T-helper 17 cell (primary cell): ENCODE measurements at regions not wholly inside any gene's neighbourhood (a gene's known extent, or its start where the extent isn't known, plus 50 kb on each side); places are given as distances from the start of the nearest gene placed in this dataset.
A peak's percentile ranks its signal among the peaks of the same experiment; 100 is the strongest.
"Not testable (repeated sequence)": the region's sequence is repeated elsewhere in the genome, so short reads cannot be mapped to it uniquely, and the experiment has no call there.

Source experiments
- ATAC-seq: fragments of 150-1000 bp; cut with Tn5 transposase; 2 replicates; pipeline ENCODE4 v1.10.0; 2021; ENCODE audit warnings: mild to moderate bottlenecking, moderate library complexity
- DNase-seq, 3 donors: peaks; one replicate each; pipeline versions ENCODE4 v3.0.0 to v3.0.0-alpha.2; 2020 to 2021
- H3K9me3 ChIP-seq: one replicate; pipeline ENCODE4 v1.7.0; 2013; ENCODE audit warnings: low read length, mild to moderate bottlenecking; ENCODE audit not compliant: control insufficient read depth, poor library complexity, severe bottlenecking
- H3K27ac Mint-ChIP-seq: one replicate; pipeline ENCODE4 v1.8.0; 2022; ENCODE audit warnings: mild to moderate bottlenecking, moderate library complexity, mixed read lengths
- H3K27me3 Mint-ChIP-seq: one replicate; pipeline ENCODE4 v1.8.0; 2022; ENCODE audit warnings: mixed read lengths
- H3K36me3 Mint-ChIP-seq: one replicate; pipeline ENCODE4 v1.8.0; 2022; ENCODE audit warnings: low read depth, mixed read lengths
- H3K4me1 Mint-ChIP-seq: one replicate; pipeline ENCODE4 v1.8.0; 2022; ENCODE audit warnings: mild to moderate bottlenecking, mixed read lengths
- H3K4me3 Mint-ChIP-seq: one replicate; pipeline ENCODE4 v1.8.0; 2022; ENCODE audit warnings: mild to moderate bottlenecking, moderate library complexity, mixed read lengths

GRCh38 chr1:101365878-101366277 is 129.1 kb downstream of the S1PR1 start:
- Mint-ChIP-seq H3K36me3 (no peaks in the 10 kb centered on the region), H3K4me1 (peaks cover 1% of the 10 kb centered on the region), H3K27me3 (no peaks in the 10 kb centered on the region), H3K27ac (no peak overlapping the region), H3K4me3 (no peak overlapping the region)
- DNase-seq, result no peak
- no peaks in the 10 kb centered on the region for H3K9me3 ChIP-seq
- no peak for ATAC-seq

- H3K9me3 ChIP-seq, result no peaks in the 10 kb centered on the region
- Mint-ChIP-seq H3K27me3 (no peaks in the 10 kb centered on the region), H3K4me1 (peaks cover 8% of the 10 kb centered on the region), H3K36me3 (no peaks in the 10 kb centered on the region), H3K27ac (no peak overlapping the region), H3K4me3 (no peak overlapping the region)
- ATAC-seq, result no peak
- DNase-seq, result no peak
These were observed 129.8 kb downstream of the S1PR1 start for GRCh38 chr1:101366513-101367215.

DNA sequence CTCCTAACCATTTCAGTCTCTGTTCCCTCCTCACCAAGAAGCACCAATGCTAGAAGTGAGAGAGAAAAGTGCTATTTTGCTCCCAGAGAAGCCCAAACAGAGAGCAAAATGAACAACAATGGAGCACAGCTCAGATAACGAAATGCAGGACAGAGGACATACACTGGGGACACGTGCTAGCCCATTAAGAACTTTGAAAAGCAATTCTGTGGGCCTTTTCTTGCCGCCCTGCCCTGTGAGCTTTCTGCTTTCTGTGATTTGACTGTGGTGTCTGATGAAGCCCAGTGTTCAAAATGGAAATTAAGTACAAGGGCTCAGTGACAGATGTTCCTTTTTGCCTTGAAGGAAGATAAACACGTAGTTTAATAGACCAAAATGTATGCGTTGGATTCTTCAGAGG is 130.8 kb downstream of the S1PR1 start:
- H3K9me3 ChIP-seq, result no peaks in the 10 kb centered on the region
- no peak for ATAC-seq
- H3K4me3 Mint-ChIP-seq, result no peak overlapping the region
- DNase-seq, result no peak
- peaks cover 10% of the 10 kb centered on the region for H3K4me1 Mint-ChIP-seq
- H3K27ac Mint-ChIP-seq, result peak overlapping the region; percentile 3
- H3K27me3 Mint-ChIP-seq, result no peaks in the 10 kb centered on the region
- no peaks in the 10 kb centered on the region for H3K36me3 Mint-ChIP-seq

DNA sequence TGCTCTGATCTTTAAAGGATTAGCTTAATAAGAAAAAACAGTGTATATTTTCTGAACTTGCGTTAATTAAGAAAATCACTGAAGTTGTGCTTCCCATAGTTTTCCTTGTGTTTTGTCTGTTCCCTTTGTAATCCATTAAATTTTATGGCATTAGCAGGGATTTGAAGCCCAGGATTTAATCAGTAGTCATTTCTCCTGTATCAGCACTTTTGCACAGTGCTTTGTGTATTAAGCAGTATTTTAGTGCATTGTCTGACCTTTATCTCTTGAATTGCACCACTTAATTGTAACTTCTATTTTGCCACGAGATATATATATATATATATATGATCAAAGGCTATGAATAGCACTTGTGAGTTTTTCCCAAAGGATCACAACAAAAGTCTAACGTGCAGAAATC is 133.7 kb downstream of the S1PR1 start:
- peak overlapping the region; percentile 82 for H3K27ac Mint-ChIP-seq
- DNase-seq, result no peak
- H3K4me1 Mint-ChIP-seq, result peaks cover 10% of the 10 kb centered on the region
- H3K36me3 Mint-ChIP-seq, result no peaks in the 10 kb centered on the region
- H3K27me3 Mint-ChIP-seq, result no peaks in the 10 kb centered on the region
- H3K9me3 ChIP-seq, result no peaks in the 10 kb centered on the region
- no peak overlapping the region for H3K4me3 Mint-ChIP-seq
- no peak for ATAC-seq

DNA sequence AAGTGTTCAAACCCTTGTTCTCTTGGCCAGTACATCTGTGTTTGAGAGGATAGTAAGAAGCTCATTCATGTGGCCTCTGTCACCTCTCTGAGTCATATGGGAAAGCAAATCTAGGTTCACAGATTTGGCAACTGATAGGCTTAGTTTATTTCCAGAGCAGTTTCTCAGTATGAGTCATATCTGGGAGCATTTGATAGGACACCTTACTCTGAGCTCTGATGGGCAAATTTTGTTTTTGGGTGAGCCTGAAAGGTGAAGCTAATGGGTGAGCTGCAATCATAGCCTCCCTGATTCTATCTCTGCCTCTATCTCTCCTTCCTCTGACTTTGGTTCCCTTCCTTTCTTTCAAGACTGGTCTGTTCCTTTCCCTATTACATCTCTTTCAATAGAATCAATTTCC is 134.4 kb downstream of the S1PR1 start:
- no peaks in the 10 kb centered on the region for H3K9me3 ChIP-seq
- Mint-ChIP-seq H3K27ac (peak overlapping the region; percentile 82), H3K4me1 (peaks cover 10% of the 10 kb centered on the region), H3K36me3 (no peaks in the 10 kb centered on the region), H3K4me3 (no peak overlapping the region), H3K27me3 (no peaks in the 10 kb centered on the region)
- DNase-seq (no peak), ATAC-seq (peak; percentile 93)

DNA sequence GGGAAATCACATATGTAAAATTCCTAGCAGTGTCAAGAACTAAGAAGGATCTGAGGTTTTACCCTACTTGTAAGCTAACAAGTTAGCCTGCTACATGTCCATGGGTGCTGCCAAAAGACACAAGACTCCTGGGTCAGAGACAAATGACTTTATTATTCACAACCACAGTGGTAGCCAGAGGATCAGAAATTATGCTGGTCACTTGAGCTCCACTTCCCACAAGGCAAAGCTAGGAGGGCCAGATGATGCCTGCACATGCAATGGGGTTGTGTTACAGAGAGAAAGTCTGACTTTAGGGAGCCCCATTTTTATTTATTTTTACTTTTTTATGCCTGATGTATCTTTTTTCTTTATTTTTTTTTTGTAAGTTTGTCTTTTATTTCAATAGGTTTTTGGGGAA is 136.8 kb downstream of the S1PR1 start:
- Mint-ChIP-seq H3K4me3 (no peak overlapping the region), H3K27me3 (no peaks in the 10 kb centered on the region), H3K36me3 (no peaks in the 10 kb centered on the region), H3K4me1 (peaks cover 10% of the 10 kb centered on the region), H3K27ac (no peak overlapping the region)
- ATAC-seq (no peak), DNase-seq (no peak)
- H3K9me3 ChIP-seq, result no peaks in the 10 kb centered on the region

DNA sequence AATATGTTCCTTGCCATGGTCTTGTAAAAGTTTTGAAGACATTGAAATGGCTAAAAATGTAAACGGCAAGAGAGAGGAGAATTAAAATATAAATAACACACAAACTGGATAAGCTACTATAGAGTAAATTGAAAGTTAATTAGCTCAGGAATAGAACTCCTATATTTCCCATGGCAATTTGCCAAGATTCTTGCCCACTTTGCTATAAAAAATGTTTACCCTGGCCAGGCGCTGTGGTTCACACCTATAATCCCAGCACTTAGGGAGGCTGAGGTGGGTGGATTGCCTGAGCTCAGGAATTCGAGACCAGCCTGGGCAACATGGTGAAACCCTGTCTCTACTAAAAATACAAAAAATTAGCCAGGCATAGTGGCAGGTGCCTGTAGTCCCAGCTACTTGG is 138.6 kb downstream of the S1PR1 start:
- H3K27me3 Mint-ChIP-seq, H3K36me3 Mint-ChIP-seq, DNase-seq, H3K27ac Mint-ChIP-seq, ATAC-seq, H3K4me3 Mint-ChIP-seq, H3K9me3 ChIP-seq: not testable (repeated sequence)
- H3K4me1 Mint-ChIP-seq, result peaks cover 15% of the 10 kb centered on the region

DNA sequence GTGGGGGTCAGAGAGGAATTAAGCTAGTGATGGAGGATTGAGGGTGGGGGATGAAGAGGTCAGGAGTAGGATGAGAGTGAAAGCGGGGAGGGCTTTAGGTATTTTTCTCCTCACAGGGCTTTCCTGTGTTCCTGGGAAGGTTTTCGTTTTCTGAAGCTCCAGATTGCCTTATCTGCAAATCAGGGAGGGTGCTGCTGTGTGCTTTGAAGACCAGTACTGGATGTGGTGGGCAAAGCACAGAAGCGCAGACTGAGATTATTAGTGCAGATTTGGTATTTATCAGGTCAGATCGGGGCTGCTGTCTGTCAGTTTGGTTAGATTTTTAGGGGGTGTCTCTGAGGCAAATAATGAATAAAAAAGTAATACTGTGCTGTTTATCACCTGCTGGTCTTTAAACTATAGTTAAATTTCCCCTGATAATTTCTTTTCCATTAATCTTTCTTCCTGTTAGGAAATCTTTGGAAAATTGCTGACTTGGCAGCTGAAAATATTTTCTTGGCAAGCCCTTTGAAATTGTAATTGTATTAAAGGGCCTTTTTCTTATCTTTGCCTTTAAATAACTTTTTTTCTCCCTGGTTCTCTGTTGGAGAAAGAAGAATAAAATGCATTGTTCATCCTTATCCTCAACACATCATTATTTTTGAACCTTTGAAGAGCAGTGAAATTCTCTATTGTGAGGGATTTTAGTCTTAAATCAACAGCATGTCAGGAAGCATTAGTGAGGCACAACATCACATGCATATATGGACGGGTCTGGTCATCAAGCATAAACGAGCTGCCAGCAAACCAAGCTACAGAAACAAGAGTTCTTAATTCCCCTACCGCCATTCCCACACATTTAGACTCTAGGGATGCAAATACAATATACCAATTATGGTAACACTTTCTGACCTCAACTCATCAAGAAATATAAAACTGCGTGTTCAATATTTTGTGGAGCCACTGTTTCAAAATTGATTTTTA is 139.6 kb downstream of the S1PR1 start:
- no peak overlapping the region for H3K27ac Mint-ChIP-seq
- H3K4me3 Mint-ChIP-seq, result no peak overlapping the region
- H3K36me3 Mint-ChIP-seq, result no peaks in the 10 kb centered on the region
- DNase-seq, result no peak
- H3K9me3 ChIP-seq, result no peaks in the 10 kb centered on the region
- no peaks in the 10 kb centered on the region for H3K27me3 Mint-ChIP-seq
- peaks cover 10% of the 10 kb centered on the region for H3K4me1 Mint-ChIP-seq
- no peak for ATAC-seq

GRCh38 chr1:101377084-101377835 is 140.4 kb downstream of the S1PR1 start:
- Mint-ChIP-seq H3K36me3 (no peaks in the 10 kb centered on the region), H3K27ac (no peak overlapping the region), H3K4me3 (no peak overlapping the region), H3K27me3 (no peaks in the 10 kb centered on the region), H3K4me1 (peaks cover 6% of the 10 kb centered on the region)
- no peaks in the 10 kb centered on the region for H3K9me3 ChIP-seq
- no peak for DNase-seq
- no peak for ATAC-seq

- no peaks in the 10 kb centered on the region for H3K27me3 Mint-ChIP-seq
- no peaks in the 10 kb centered on the region for H3K9me3 ChIP-seq
- no peak overlapping the region for H3K27ac Mint-ChIP-seq
- no peak overlapping the region for H3K4me3 Mint-ChIP-seq
- H3K36me3 Mint-ChIP-seq, result no peaks in the 10 kb centered on the region
- ATAC-seq (no peak), DNase-seq (no peak)
- peaks cover 6% of the 10 kb centered on the region for H3K4me1 Mint-ChIP-seq
These were observed 142.2 kb downstream of the S1PR1 start for GRCh38 chr1:101379037-101379436.

- H3K9me3 ChIP-seq, result no peaks in the 10 kb centered on the region
- Mint-ChIP-seq H3K27ac (no peak overlapping the region), H3K4me3 (peak overlapping the region; percentile 15), H3K27me3 (peaks cover 2% of the 10 kb centered on the region), H3K4me1 (peaks cover 6% of the 10 kb centered on the region), H3K36me3 (no peaks in the 10 kb centered on the region)
- no peak for ATAC-seq
- DNase-seq, result no peak
These were observed 143.1 kb downstream of the S1PR1 start for GRCh38 chr1:101379950-101380349.

DNA sequence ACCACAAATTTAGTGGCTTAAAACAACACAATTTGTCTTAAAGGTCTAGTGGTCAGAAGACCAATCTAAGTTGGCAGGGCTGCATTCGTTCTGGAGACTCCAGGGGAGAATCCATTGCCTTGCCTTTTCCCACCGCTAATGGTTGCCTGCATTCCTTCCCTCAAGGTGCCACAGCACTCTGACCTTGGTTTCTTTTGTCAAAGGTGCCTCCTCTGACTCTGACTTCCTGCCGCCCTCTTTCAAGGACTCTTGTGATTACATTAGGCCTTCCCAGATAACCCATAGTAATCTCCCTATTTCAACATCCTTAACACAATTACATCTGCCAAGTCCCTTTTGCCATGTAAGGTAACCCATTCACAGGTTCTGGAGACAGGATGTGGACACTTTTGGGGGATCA is 145.3 kb downstream of the S1PR1 start:
- no peak for DNase-seq
- peaks cover 4% of the 10 kb centered on the region for H3K27me3 Mint-ChIP-seq
- H3K9me3 ChIP-seq, result no peaks in the 10 kb centered on the region
- H3K4me3 Mint-ChIP-seq, result no peak overlapping the region
- H3K4me1 Mint-ChIP-seq, result peaks cover 6% of the 10 kb centered on the region
- ATAC-seq, result no peak
- H3K36me3 Mint-ChIP-seq, result no peaks in the 10 kb centered on the region
- no peak overlapping the region for H3K27ac Mint-ChIP-seq

DNA sequence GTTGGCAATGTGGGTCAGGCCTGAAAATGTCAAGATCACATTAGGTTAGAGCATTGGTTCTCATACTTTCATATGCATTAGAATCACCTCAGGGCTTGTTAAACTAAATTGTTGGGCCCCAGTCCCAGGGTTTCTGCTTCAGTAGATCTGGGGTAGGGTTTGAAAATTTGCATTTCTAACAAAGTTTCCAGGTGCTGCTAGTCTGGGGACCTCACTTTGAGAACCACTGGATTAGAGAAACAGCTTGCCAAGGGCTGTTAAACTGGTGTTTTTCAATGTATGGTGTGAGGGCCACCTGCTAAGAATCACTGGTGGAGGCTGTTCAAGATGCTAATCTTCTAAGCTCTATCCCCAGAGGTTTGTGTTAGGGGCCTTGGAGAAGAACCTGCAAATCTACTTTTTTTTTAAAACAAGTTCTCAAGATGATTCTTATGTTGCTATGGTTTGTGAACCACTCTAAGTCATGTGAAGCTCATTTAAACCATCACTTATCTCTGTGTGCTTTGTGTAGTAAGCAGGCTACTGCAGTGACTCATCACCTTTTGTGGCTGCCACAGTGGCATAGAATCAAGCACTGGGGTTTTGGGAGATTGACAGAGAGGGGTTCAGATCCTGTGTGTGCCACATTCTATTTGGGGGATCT is 152.2 kb downstream of the S1PR1 start:
- H3K9me3 ChIP-seq, result no peaks in the 10 kb centered on the region
- ATAC-seq (peak; percentile 47), DNase-seq (no peak)
- Mint-ChIP-seq H3K27me3 (peaks cover 4% of the 10 kb centered on the region), H3K4me1 (peaks cover 3% of the 10 kb centered on the region), H3K36me3 (peaks cover 2% of the 10 kb centered on the region), H3K27ac (no peak overlapping the region), H3K4me3 (no peak overlapping the region)
